H1 (cell line): ENCODE measurements at regions not wholly inside any gene's neighbourhood (a gene's known extent, or its start where the extent isn't known, plus 50 kb on each side); places are given as distances from the start of the nearest gene placed in this dataset.

Experiments used
- CTCF ChIA-PET: fragments of 300-600 bp; sonication (Branson Sonifier 250); formaldehyde crosslinking; loops from one replicate; lab custom pipeline; 2021; ENCODE audit not compliant: partially characterized antibody; lab: Charles Lee
- POLR2A ChIA-PET: fragments of 300-600 bp; sonication (Branson Sonifier 250); formaldehyde crosslinking; loops from one replicate; lab custom pipeline; 2021; ENCODE audit warnings: inconsistent platforms; ENCODE audit not compliant: partially characterized antibody; lab: Charles Lee
- DNase-seq, 2 experiments: peaks; one replicate each; pipeline versions ENCODE4 v3.0.0 to v3.0.0-alpha.2; 2010 to 2022; ENCODE audit warnings: low spot score in 2 of 2, low read depth in 1 of 2, mixed read lengths in 1 of 2
- FAIRE-seq: peaks from 2 replicates; lab custom pipeline; 2011; peaks lifted over from hg19 to GRCh38; lab: Jason Lieb, UNC
- H2AFZ ChIP-seq: 2 replicates; pipeline ENCODE4 v1.8.1; 2012; ENCODE audit warnings: low read length, inconsistent platforms
- H2AK5ac ChIP-seq: 2 replicates; pipeline ENCODE4 v1.6.1; 2013; ENCODE audit warnings: low read depth, low read length
- H2BK120ac ChIP-seq: replicated peaks from 2 replicates; pipeline ENCODE3; 2013; ENCODE audit warnings: low read depth, low read length, inconsistent platforms
- H2BK12ac ChIP-seq: 2 replicates; pipeline ENCODE4 v1.6.1; 2013; ENCODE audit warnings: low read depth, low read length
- H2BK15ac ChIP-seq: 2 replicates; pipeline ENCODE4 v1.6.1; 2013; ENCODE audit warnings: low read length
- H2BK20ac ChIP-seq: 2 replicates; pipeline ENCODE4 v1.6.1; 2013; ENCODE audit warnings: low read length
- H2BK5ac ChIP-seq: 2 replicates; pipeline ENCODE4 v1.6.1; 2013; ENCODE audit warnings: low read depth, low read length
- H3K14ac ChIP-seq: 2 replicates; pipeline ENCODE4 v1.6.1; 2013; ENCODE audit warnings: inconsistent platforms; ENCODE audit not compliant: insufficient read length
- H3K18ac ChIP-seq: 2 replicates; pipeline ENCODE4 v1.6.1; 2013; ENCODE audit warnings: low read length; ENCODE audit errors: extremely low read depth
- H3K23ac ChIP-seq: 2 replicates; pipeline ENCODE4 v1.6.1; 2013; ENCODE audit warnings: inconsistent platforms; ENCODE audit not compliant: insufficient read length
- H3K23me2 ChIP-seq: 2 replicates; pipeline ENCODE4 v1.6.1; 2013; ENCODE audit warnings: low read depth, low read length
- H3K27ac ChIP-seq: 2 replicates; pipeline ENCODE4 v1.6.1; 2011; ENCODE audit warnings: low read depth, low read length, inconsistent platforms
- H3K27me3 ChIP-seq, 4 experiments: replicated peaks in 1 of 4; 1 replicate in 1 of 4; 2 replicates in 3 of 4; pipeline versions ENCODE4 v1.6.1 to v1.8.1; 2011 to 2013; ENCODE audit warnings: low read length in 3 of 4, mild to moderate bottlenecking in 3 of 4, inconsistent platforms in 2 of 4, mixed read lengths in 2 of 4, moderate library complexity in 1 of 4; ENCODE audit not compliant: control insufficient read depth in 3 of 4, insufficient read depth in 3 of 4; ENCODE audit errors: extremely low read depth in 1 of 4
- H3K36me3 ChIP-seq, 4 experiments: 2 replicates each; pipeline versions ENCODE4 v1.6.1 to v1.8.1; 2011 to 2013; ENCODE audit warnings: mild to moderate bottlenecking in 4 of 4, low read length in 3 of 4, moderate library complexity in 2 of 4, control low read depth in 1 of 4, inconsistent platforms in 1 of 4; ENCODE audit not compliant: insufficient read depth in 4 of 4, control insufficient read depth in 2 of 4
- H3K4ac ChIP-seq: replicated peaks from 2 replicates; pipeline ENCODE3; 2013; ENCODE audit warnings: low read length, low read depth, mixed read lengths, inconsistent platforms; ENCODE audit not compliant: insufficient read length
- H3K4me1 ChIP-seq, 4 experiments: replicated peaks in 1 of 4; 1 replicate in 1 of 4; 2 replicates in 3 of 4; pipeline versions ENCODE4 v1.6.1 to v1.8.1; 2011 to 2013; ENCODE audit warnings: low read length in 3 of 4, inconsistent platforms in 2 of 4, mixed read lengths in 1 of 4; ENCODE audit not compliant: insufficient read depth in 4 of 4, control insufficient read depth in 3 of 4
- H3K4me2 ChIP-seq, 2 experiments: 2 replicates each; pipeline versions ENCODE4 v1.6.1 to v1.8.1; 2011 to 2013; ENCODE audit warnings: low read depth in 2 of 2, low read length in 2 of 2, control low read depth in 1 of 2, inconsistent platforms in 1 of 2, mild to moderate bottlenecking in 1 of 2; ENCODE audit not compliant: insufficient read depth in 1 of 2
- H3K4me3 ChIP-seq, 4 experiments: fragments of 200-600, 300-600 bp in 1 of 4; sonication (generic), shearing (Covaris generic), sonication (Bioruptor Twin) in 1 of 4; 2 replicates each; pipeline versions ENCODE4 v1.5.1 to v1.8.1; 2011 to 2016; ENCODE audit warnings: low read length in 4 of 4, low read depth in 3 of 4, control low read depth in 2 of 4, inconsistent platforms in 2 of 4, mild to moderate bottlenecking in 2 of 4, mixed read lengths in 1 of 4, moderate library complexity in 1 of 4; ENCODE audit not compliant: insufficient read depth in 2 of 4; ENCODE audit errors: extremely low read depth in 1 of 4
- H3K56ac ChIP-seq: replicated peaks from 2 replicates; pipeline ENCODE3; 2013; ENCODE audit warnings: low read depth, mild to moderate bottlenecking, mixed read lengths, low read length, inconsistent platforms; ENCODE audit not compliant: insufficient read length
- H3K79me1 ChIP-seq: 2 replicates; pipeline ENCODE4 v1.6.1; 2013; ENCODE audit warnings: low read depth, low read length, control low read depth
- H3K79me2 ChIP-seq, 2 experiments: 2 replicates each; pipeline versions ENCODE4 v1.6.1 to v1.8.1; 2012 to 2013; ENCODE audit warnings: low read length in 2 of 2, mild to moderate bottlenecking in 2 of 2, inconsistent platforms in 1 of 2; ENCODE audit not compliant: insufficient read depth in 2 of 2, control insufficient read depth in 1 of 2
- H3K9ac ChIP-seq, 4 experiments: replicated peaks in 1 of 4; 1 replicate in 1 of 4; 2 replicates in 3 of 4; pipeline versions ENCODE4 v1.6.1 to v1.8.1; 2011 to 2013; ENCODE audit warnings: low read depth in 3 of 4, low read length in 3 of 4, control low read depth in 2 of 4, mild to moderate bottlenecking in 2 of 4, moderate library complexity in 2 of 4, inconsistent platforms in 1 of 4; ENCODE audit errors: extremely low read depth in 1 of 4
- H3K9me3 ChIP-seq, 2 experiments: 2 replicates each; pipeline versions ENCODE4 v1.6.1 to v1.8.1; 2012 to 2013; ENCODE audit warnings: mild to moderate bottlenecking in 2 of 2, moderate library complexity in 2 of 2, control low read depth in 1 of 2, inconsistent platforms in 1 of 2, low read depth in 1 of 2, low read length in 1 of 2, mixed read lengths in 1 of 2; ENCODE audit not compliant: insufficient read depth in 2 of 2
- H4K20me1 ChIP-seq, 2 experiments: replicated peaks in 1 of 2; 2 replicates each; pipeline versions ENCODE3 to v1.8.1; 2011 to 2013; ENCODE audit warnings: inconsistent platforms in 2 of 2, low read length in 2 of 2, mild to moderate bottlenecking in 1 of 2; ENCODE audit not compliant: insufficient read depth in 2 of 2, control insufficient read depth in 1 of 2
- H4K5ac ChIP-seq: 2 replicates; pipeline ENCODE4 v1.6.1; 2013; ENCODE audit warnings: low read length, low read depth, mixed read lengths, inconsistent platforms; ENCODE audit not compliant: insufficient read length
- H4K8ac ChIP-seq: 2 replicates; pipeline ENCODE4 v1.8.0; 2013; ENCODE audit warnings: mild to moderate bottlenecking, moderate library complexity, low read length, inconsistent platforms; ENCODE audit not compliant: insufficient read depth; ENCODE audit errors: extremely low read depth
- H4K91ac ChIP-seq: replicated peaks from 2 replicates; pipeline ENCODE3; 2013; ENCODE audit warnings: low read length, mixed read lengths, inconsistent platforms; ENCODE audit not compliant: insufficient read length
- ASH2L ChIP-seq: fragments of 200-600, 300-600 bp; sonication (generic); IDR thresholded peaks from one replicate; pipeline ENCODE4 v1.7.1; 2017; ENCODE audit warnings: low read length
- CHD1 ChIP-seq: IDR thresholded peaks from 2 replicates; pipeline ENCODE4 v1.6.1; 2012; ENCODE audit warnings: low read depth, low read length, improper control_type of control experiment
- MAFK ChIP-seq: IDR thresholded peaks from 2 replicates; pipeline ENCODE4 v1.6.1; 2012; ENCODE audit warnings: low read depth, mild to moderate bottlenecking, improper control_type of control experiment, low read length
- POLR2A ChIP-seq, 2 experiments: IDR thresholded peaks; 1 replicate in 1 of 2; 2 replicates in 1 of 2; pipeline ENCODE4 v1.6.1; 2011; ENCODE audit warnings: low read depth in 2 of 2, low read length in 2 of 2, mild to moderate bottlenecking in 2 of 2; ENCODE audit errors: control extremely low read depth in 1 of 2
- POLR2AphosphoS5 ChIP-seq: IDR thresholded peaks from 2 replicates; pipeline ENCODE4 v1.6.1; 2011; ENCODE audit warnings: low read depth, low read length
- RAD21 ChIP-seq, 2 experiments: IDR thresholded peaks in 1 of 2; conservative IDR thresholded peaks in 1 of 2; 2 replicates each; pipeline ENCODE4 v1.6.1; 2011; ENCODE audit warnings: low read depth in 2 of 2, low read length in 2 of 2, improper control_type of control experiment in 1 of 2, inconsistent platforms in 1 of 2, mild to moderate bottlenecking in 1 of 2, moderate library complexity in 1 of 2
- TBP ChIP-seq: IDR thresholded peaks from 2 replicates; pipeline ENCODE4 v1.6.1; 2011; ENCODE audit warnings: low read depth, low read length, improper control_type of control experiment
- ZNF274 ChIP-seq: IDR thresholded peaks from 2 replicates; pipeline ENCODE4 v1.7.0; 2012; ENCODE audit warnings: low read length, borderline replicate concordance; ENCODE audit errors: extremely low read depth
- WGBS, 2 experiments: shearing (Covaris generic) in 1 of 2; methylation state at CpG; one replicate each; pipeline versions ENCODE4 v1.1.6 to v1.1.7; 2013 to 2015; ENCODE audit warnings: low lambda C conversion rate in 2 of 2, mixed read lengths in 2 of 2, inconsistent platforms in 1 of 2, low coverage in 1 of 2, missing lambda C conversion rate in 1 of 2; ENCODE audit not compliant: insufficient replicate concordance in 2 of 2, insufficient coverage in 1 of 2, insufficient read length in 1 of 2; ENCODE audit errors: extremely low coverage in 1 of 2, missing lambda C conversion rate in 1 of 2; 5-methylcytosine and 5-hydroxymethylcytosine counted together

GRCh38 chr17:79184219-79184618 lies 109.6 kb downstream of the ENGASE start:
- TF ChIP-seq POLR2A (IDR thresholded peaks at IDR 0.05; ENCODE audit: control extremely low read depth in 1 of 2, low read depth in 2 of 2, low read length in 2 of 2) (no peak), POLR2AphosphoS5 (no peak), RAD21 (IDR thresholded peaks at IDR 0.05 in 1 of 2, conservative IDR thresholded peaks at IDR 0.05 in 1 of 2; ENCODE audit: low read depth in 2 of 2, low read length in 2 of 2) (no peak), MAFK (no peak), ASH2L (no peak), ZNF274 (no peak), CHD1 (no peak), TBP (no peak)
- Histone ChIP-seq H2BK15ac (peak overlapping the region; percentile 83; the same call in 1 of the 2 replicates), H2AK5ac (peak overlapping the region; percentile 87; the same call in 1 of the 2 replicates), H3K9me3 (no peaks in the 10 kb centered on the region), H2AFZ (no peak overlapping the region), H3K18ac (no peak overlapping the region), H3K79me1 (peaks cover 2% of the 10 kb centered on the region), H3K9ac (peak overlapping the region in 1 of 4 experiments; percentile 55; a peak in 2 of 7 replicates), H2BK20ac (no peak overlapping the region), H3K4ac (no peak overlapping the region), H3K23ac (no peak overlapping the region), H4K20me1 (peaks cover 0 to 2% of the 10 kb centered on the region in 2 experiments), H2BK5ac (no peak overlapping the region), H3K4me1 (peaks cover 0 to 24% (median 10%) of the 10 kb centered on the region in 4 experiments; a peak in 6 of 7 replicates), H3K56ac (no peak overlapping the region), H3K14ac (no peak overlapping the region), H3K79me2 (no peaks in the 10 kb centered on the region), H3K27me3 (peaks cover 3 to 20% (median 19%) of the 10 kb centered on the region in 4 experiments), H2BK12ac (peak overlapping the region; percentile 56; the same call in 1 of the 2 replicates), H3K4me3 (peak overlapping the region; percentile 56 to 70 (median 66)), H4K5ac (no peak overlapping the region), H3K4me2 (peak overlapping the region; percentile 64 to 99), H3K27ac (no peak overlapping the region), H3K36me3 (no peaks in the 10 kb centered on the region), H4K91ac (peak overlapping the region; percentile 58), H4K8ac (peak overlapping the region; percentile 28; the same call in 1 of the 2 replicates), H3K23me2 (peaks cover 5% of the 10 kb centered on the region; the same call in 1 of the 2 replicates), H2BK120ac (no peak overlapping the region)
- FAIRE-seq: no peak
- ChIA-PET CTCF (interaction anchor here (9.4 kb wide), 1 partner anchor 208 kb away, joined by 272 read pairs; no protein-coding TSS in a partner anchor), POLR2A (no interaction called here)
- no peak for DNase-seq
- WGBS, 2 experiments: 76% methylated on average over 10 of the region's 10 CpGs; no CpG with 5 or more reads in 1 of the 2 experiments
